Fibroblast of mammary gland (primary cell): ENCODE measurements at regions not wholly inside any gene's neighbourhood (a gene's known extent, or its start where the extent isn't known, plus 50 kb on each side); places are given as distances from the start of the nearest gene placed in this dataset.

Experiments
- DNase-seq: peaks from one replicate; pipeline ENCODE4 v3.0.0-alpha.2; 2010; ENCODE audit warnings: low read depth
- H3K4me3 ChIP-seq: 2 replicates; pipeline ENCODE4 v1.5.1; 2011; ENCODE audit warnings: low read depth, mild to moderate bottlenecking, low read length, moderate library complexity; ENCODE audit not compliant: control insufficient read depth
- CTCF ChIP-seq: conservative IDR thresholded peaks from 2 replicates; pipeline ENCODE4 v1.5.1; 2011; ENCODE audit warnings: low read depth, low read length, inconsistent platforms; ENCODE audit not compliant: control insufficient read depth, insufficient read depth

GRCh38 chr22:49721211-49721763 is 106.4 kb downstream of the BRD1 start:
- no peak for TF ChIP-seq CTCF
- no peak for DNase-seq

GRCh38 chr22:49720279-49720959 is 107.3 kb downstream of the BRD1 start:
- H3K4me3 ChIP-seq, result no peak overlapping the region
- DNase-seq, result no peak
- TF ChIP-seq CTCF, result no peak

More at GRCh38 chr22:49721211-49721763, 106.4 kb downstream of the BRD1 start:
- no peak overlapping the region for H3K4me3 ChIP-seq

GRCh38 chr22:49719046-49719445 is 108.6 kb downstream of the BRD1 start:
- TF ChIP-seq CTCF, result no peak
- no peak for DNase-seq
- H3K4me3 ChIP-seq, result no peak overlapping the region

DNA sequence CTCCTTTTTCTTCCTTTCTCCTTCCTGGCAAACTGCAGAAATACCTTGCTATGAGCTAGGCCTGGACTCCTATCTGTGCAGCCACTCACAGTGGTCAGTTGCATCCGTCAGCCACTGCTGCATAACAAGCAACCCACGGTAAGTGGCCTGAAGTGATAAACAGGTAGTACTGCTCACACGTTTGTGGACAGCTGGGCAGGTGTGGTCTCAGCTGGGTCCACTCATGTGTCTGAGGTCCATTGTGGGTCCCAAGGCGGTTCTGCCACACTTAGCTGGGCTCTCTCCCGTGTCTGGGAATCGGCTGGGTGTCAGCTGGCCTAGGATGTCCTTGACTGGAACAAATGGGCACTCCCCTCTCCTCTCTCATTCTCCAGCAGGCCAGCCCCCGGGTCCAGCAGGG is 109.3 kb downstream of the BRD1 start:
- H3K4me3 ChIP-seq, result no peak overlapping the region
- TF ChIP-seq CTCF, result no peak
- DNase-seq, result no peak

GRCh38 chr22:49717322-49717919 is 110.3 kb downstream of the BRD1 start:
- H3K4me3 ChIP-seq, result no peak overlapping the region
- no peak for TF ChIP-seq CTCF
- no peak for DNase-seq

DNA sequence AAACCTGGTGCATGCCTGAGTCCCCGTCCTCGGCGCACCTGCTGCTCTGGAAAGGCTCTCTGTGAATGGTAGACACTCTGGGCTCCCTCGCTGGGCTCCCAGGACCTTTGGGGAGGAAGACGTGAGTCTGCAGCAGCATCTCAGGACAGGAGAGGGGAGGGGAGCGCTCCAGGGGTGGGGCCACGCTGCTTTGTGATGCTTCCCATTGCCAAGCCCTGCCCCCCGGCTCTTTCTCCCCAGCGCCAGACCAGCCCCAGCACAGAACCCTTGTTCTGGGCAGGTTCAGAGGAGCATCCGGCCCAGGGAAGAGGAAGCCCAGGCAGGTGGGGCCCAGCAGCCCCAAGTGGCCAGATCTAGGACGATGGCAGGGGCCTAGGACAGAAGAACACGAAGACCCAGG is 111.2 kb downstream of the BRD1 start:
- H3K4me3 ChIP-seq, result no peak overlapping the region
- no peak for TF ChIP-seq CTCF
- no peak for DNase-seq
